ENCODE measurements at regions not wholly inside any gene's neighbourhood (a gene's known extent, or its start where the extent isn't known, plus 50 kb on each side); places are given as distances from the start of the nearest gene placed in this dataset.

DNA sequence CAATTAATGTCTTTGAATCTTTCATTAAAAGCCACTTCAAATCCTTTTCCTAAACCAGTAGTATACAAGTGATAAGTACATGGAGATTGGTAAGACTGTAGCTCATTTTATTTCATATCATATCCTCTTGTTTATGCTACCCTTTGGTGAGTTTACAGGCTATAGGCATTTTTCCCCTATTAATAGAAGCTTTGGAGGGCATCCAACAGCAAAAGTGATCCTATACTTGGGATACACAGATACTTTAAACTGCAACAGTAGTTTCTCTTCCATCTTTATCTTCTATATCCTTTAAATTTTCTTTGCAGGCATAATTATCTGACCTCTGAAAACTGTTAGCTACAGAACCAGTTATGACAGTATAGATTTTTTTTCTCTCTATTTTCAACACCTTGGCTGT lies 114.5 kb upstream of the SPON1 start:
- no peaks in the 10 kb centered on the region for H3K36me3 ChIP-seq (ENCODE audit: insufficient read depth, low read length)
- DNase-seq (ENCODE audit: insufficient read length, low spot score, missing footprints) = no peak
- TF ChIP-seq, protein P1, sequence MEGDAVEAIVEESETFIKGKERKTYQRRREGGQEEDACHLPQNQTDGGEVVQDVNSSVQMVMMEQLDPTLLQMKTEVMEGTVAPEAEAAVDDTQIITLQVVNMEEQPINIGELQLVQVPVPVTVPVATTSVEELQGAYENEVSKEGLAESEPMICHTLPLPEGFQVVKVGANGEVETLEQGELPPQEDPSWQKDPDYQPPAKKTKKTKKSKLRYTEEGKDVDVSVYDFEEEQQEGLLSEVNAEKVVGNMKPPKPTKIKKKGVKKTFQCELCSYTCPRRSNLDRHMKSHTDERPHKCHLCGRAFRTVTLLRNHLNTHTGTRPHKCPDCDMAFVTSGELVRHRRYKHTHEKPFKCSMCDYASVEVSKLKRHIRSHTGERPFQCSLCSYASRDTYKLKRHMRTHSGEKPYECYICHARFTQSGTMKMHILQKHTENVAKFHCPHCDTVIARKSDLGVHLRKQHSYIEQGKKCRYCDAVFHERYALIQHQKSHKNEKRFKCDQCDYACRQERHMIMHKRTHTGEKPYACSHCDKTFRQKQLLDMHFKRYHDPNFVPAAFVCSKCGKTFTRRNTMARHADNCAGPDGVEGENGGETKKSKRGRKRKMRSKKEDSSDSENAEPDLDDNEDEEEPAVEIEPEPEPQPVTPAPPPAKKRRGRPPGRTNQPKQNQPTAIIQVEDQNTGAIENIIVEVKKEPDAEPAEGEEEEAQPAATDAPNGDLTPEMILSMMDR (IDR thresholded peaks at IDR 0.05; ENCODE audit: extremely low read depth, low read depth, low read length) = no peak

DNA sequence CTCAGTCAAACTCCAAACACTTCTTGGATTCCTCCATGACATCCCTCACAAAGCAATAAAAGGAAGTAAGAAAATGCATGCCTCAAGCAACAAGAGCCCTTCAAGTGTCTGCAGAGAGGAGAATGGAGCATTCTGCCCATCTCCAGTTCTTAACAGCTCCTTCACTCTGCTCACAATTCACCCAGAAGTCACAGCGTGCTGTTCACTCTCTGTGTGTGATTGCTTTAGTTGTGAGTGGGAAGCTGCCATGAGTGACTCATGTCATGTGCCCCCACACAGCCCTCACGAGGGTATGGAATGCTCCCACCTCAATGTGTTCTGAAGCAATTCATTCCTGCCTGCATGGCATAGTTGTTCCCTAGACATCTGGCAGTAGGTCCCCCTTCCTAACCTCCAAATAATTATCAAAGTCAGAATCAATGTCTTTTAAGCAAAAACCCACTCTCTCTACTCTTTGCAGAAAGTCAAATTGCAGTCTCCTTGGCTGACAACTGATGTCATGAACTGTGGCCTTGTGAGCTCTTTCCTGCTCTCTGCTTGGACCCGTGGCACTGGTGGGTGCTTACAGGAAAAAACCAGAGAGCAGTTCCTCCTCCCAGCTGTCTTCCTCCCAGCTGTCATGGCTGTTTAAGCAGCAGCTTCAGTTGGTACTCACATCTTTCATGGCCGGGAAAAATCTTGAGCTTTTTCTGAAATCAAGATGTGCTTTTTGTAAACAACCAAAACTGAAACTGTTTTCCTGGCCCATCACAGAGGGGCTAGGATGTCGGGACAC lies 112.1 kb upstream of the SPON1 start:
- Histone ChIP-seq H3K9me3 (ENCODE audit: low read depth, low read length) (no peaks in the 10 kb centered on the region), H4K20me1 (ENCODE audit: insufficient read depth, low read length) (no peaks in the 10 kb centered on the region), H3K4me2 (ENCODE audit: insufficient read depth, low read length) (no peak overlapping the region), H3K27me3 (ENCODE audit: insufficient read depth, low read length) (no peaks in the 10 kb centered on the region), H3K27ac (ENCODE audit: low read depth, low read length) (no peak overlapping the region), H3K4me1 (ENCODE audit: insufficient read depth, low read length) (no peaks in the 10 kb centered on the region), H3K36me3 (ENCODE audit: insufficient read depth, low read length) (no peaks in the 10 kb centered on the region), H3K79me2 (ENCODE audit: insufficient read depth, low read length) (no peaks in the 10 kb centered on the region), H2AFZ (ENCODE audit: low read length) (no peak overlapping the region), H3K4me3 (ENCODE audit: insufficient read depth, low read length) (no peak overlapping the region)
- DNase-seq (ENCODE audit: insufficient read length, low spot score, missing footprints) = no peak
- TF ChIP-seq, protein P1 (IDR thresholded peaks at IDR 0.05; ENCODE audit: extremely low read depth, low read depth, low read length) = no peak

More for the DNA sequence above, 114.5 kb upstream of the SPON1 start:
- Histone ChIP-seq H3K4me2 (ENCODE audit: insufficient read depth, low read length) (no peak overlapping the region), H3K79me2 (ENCODE audit: insufficient read depth, low read length) (no peaks in the 10 kb centered on the region), H3K9me3 (ENCODE audit: low read depth, low read length) (no peaks in the 10 kb centered on the region), H3K27me3 (ENCODE audit: insufficient read depth, low read length) (no peaks in the 10 kb centered on the region), H3K4me1 (ENCODE audit: insufficient read depth, low read length) (no peaks in the 10 kb centered on the region), H2AFZ (ENCODE audit: low read length) (no peak overlapping the region), H3K27ac (ENCODE audit: low read depth, low read length) (no peak overlapping the region), H3K4me3 (ENCODE audit: insufficient read depth, low read length) (no peak overlapping the region), H4K20me1 (ENCODE audit: insufficient read depth, low read length) (no peaks in the 10 kb centered on the region)

DNA sequence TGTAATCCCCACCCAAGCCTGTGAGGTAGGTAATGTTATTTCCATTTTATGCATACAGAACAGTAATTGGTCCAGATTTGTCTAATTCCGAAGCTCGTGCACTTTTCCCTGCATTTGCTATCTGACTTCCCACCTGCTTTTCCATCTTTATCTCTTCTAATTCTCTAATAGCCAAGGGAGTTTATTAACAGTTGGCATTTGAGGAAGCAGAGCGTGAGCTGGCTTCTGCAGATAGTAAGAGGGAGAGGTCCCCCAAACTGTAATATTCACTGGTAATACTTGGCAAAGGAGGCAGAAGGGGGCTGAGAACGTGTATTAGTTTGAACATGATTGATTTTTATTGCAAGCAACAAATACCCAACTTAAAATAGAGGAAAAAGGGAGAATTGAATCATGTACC lies 110.8 kb upstream of the SPON1 start:
- no peak overlapping the region for H3K4me2 ChIP-seq (ENCODE audit: insufficient read depth, low read length)
- H3K27me3 ChIP-seq (ENCODE audit: insufficient read depth, low read length) = no peaks in the 10 kb centered on the region
- TF ChIP-seq, protein P1 (IDR thresholded peaks at IDR 0.05; ENCODE audit: extremely low read depth, low read depth, low read length) = no peak
- no peaks in the 10 kb centered on the region for H3K79me2 ChIP-seq (ENCODE audit: insufficient read depth, low read length)
- no peaks in the 10 kb centered on the region for H4K20me1 ChIP-seq (ENCODE audit: insufficient read depth, low read length)
- no peaks in the 10 kb centered on the region for H3K9me3 ChIP-seq (ENCODE audit: low read depth, low read length)
- no peaks in the 10 kb centered on the region for H3K36me3 ChIP-seq (ENCODE audit: insufficient read depth, low read length)
- no peak for DNase-seq (ENCODE audit: insufficient read length, low spot score, missing footprints)
- H3K4me3 ChIP-seq (ENCODE audit: insufficient read depth, low read length) = no peak overlapping the region
- H2AFZ ChIP-seq (ENCODE audit: low read length) = no peak overlapping the region
- no peaks in the 10 kb centered on the region for H3K4me1 ChIP-seq (ENCODE audit: insufficient read depth, low read length)
- H3K27ac ChIP-seq (ENCODE audit: low read depth, low read length) = no peak overlapping the region

DNA sequence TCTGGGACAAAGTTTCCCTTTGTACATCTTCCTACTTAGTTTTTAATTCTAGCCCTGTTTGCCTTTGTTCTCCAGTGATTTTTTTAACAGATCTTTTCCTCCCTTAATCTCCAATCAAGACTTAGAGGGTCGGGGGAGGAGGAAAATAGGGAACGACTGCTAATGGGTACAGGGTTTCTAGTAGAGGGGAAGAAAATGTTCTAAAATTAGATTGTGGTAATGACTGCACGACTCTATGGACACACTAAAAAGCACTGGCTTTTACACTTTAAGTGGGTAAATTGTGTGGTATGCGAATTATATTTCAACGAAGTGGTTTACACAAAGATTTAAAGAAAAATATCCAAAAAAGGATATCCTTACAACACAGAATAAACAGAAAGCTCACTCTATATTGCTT lies 110.0 kb upstream of the SPON1 start:
- H3K4me2 ChIP-seq (ENCODE audit: insufficient read depth, low read length) = no peak overlapping the region
- no peaks in the 10 kb centered on the region for H3K4me1 ChIP-seq (ENCODE audit: insufficient read depth, low read length)
- H3K36me3 ChIP-seq (ENCODE audit: insufficient read depth, low read length) = no peaks in the 10 kb centered on the region
- no peak for DNase-seq (ENCODE audit: insufficient read length, low spot score, missing footprints)
- no peaks in the 10 kb centered on the region for H3K79me2 ChIP-seq (ENCODE audit: insufficient read depth, low read length)
- no peak overlapping the region for H2AFZ ChIP-seq (ENCODE audit: low read length)
- no peaks in the 10 kb centered on the region for H4K20me1 ChIP-seq (ENCODE audit: insufficient read depth, low read length)
- TF ChIP-seq, protein P1 (IDR thresholded peaks at IDR 0.05; ENCODE audit: extremely low read depth, low read depth, low read length) = no peak
- H3K27me3 ChIP-seq (ENCODE audit: insufficient read depth, low read length) = no peaks in the 10 kb centered on the region
- no peak overlapping the region for H3K27ac ChIP-seq (ENCODE audit: low read depth, low read length)
- H3K9me3 ChIP-seq (ENCODE audit: low read depth, low read length) = no peaks in the 10 kb centered on the region
- H3K4me3 ChIP-seq (ENCODE audit: insufficient read depth, low read length) = no peak overlapping the region
